ENCODE measurements at regions not wholly inside any gene's neighbourhood (a gene's known extent, or its start where the extent isn't known, plus 50 kb on each side); places are given as distances from the start of the nearest gene placed in this dataset.
"Not testable (repeated sequence)": the region's sequence is repeated elsewhere in the genome, so short reads cannot be mapped to it uniquely, and the experiment has no call there.

DNA sequence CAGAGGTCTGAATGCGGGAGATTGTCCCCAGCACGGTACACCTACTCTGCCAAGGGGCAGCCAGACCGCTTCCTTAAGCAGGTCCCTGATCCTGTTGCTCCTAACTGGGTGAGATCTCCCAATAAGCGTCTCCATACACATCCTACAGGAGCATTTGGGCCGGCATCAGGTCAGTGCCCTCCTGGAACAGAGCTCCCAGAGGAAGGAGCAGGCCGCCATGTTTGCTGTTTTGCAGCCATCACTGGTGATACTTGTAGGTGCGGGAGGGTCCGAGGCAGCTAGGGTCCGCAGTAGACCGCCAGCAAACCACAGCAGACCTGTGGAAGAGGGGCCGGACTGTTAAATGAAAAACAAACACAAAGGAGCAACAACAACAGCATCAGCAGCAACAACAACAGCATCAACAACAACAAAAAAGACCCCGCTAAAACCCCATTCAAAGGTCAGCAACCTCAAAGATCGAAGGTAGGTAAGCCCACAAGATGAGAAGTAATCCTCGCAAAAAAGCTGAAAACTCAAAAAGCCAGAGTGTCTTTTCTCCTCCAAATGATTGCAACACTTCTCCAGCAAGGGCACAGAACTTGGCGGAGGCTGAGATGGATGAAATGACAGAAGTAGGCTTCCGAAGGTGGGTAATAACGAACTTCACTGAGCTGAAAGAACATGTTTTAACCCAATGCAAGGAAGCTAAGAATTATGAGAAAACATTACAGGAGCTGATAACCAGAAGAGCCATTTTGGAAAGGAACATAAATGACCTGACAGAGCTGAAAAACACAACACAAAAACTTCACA is 79.0 kb upstream of the CDH7 start:
- H3K4me1 ChIP-seq (ENCODE audit: control insufficient read depth, low read depth, low read length): no peaks in the 10 kb centered on the region
- H3K4me3 ChIP-seq (ENCODE audit: low read length): no peak overlapping the region
- H3K9me3 ChIP-seq (ENCODE audit: control insufficient read depth, low read depth, low read length): no peaks in the 10 kb centered on the region
- no peak overlapping the region for H3K27ac ChIP-seq (ENCODE audit: low read length)
- no peak overlapping the region for H3K9ac ChIP-seq (ENCODE audit: low read length)
- H3K36me3 ChIP-seq (ENCODE audit: control insufficient read depth, low read depth, low read length): no peaks in the 10 kb centered on the region
- no peaks in the 10 kb centered on the region for H3K27me3 ChIP-seq (ENCODE audit: control insufficient read depth, insufficient read depth, low read length)

DNA sequence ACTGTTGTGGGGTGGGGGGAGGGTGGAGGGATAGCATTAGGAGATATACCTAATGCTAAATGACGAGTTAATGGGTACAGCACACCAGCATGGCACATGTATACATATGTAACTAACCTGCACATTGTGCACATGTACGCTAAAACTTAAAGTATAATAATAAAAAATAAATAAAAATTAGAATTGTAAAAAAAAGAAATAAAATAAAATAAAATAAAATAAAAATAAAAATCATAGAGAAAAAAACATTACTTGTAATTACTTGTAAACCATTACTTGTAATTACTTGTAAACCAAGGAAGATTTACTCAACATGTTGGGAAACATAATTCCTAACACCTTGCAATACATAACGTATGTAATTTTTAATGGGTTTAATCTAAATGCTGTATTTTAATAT is 80.7 kb upstream of the CDH7 start:
- not testable (repeated sequence) for H3K27ac ChIP-seq (ENCODE audit: low read length); H3K9me3 ChIP-seq (ENCODE audit: control insufficient read depth, low read depth, low read length); H3K9ac ChIP-seq (ENCODE audit: low read length); H3K4me1 ChIP-seq (ENCODE audit: control insufficient read depth, low read depth, low read length); H3K4me3 ChIP-seq (ENCODE audit: low read length); H3K27me3 ChIP-seq (ENCODE audit: control insufficient read depth, insufficient read depth, low read length); H3K36me3 ChIP-seq (ENCODE audit: control insufficient read depth, low read depth, low read length)

DNA sequence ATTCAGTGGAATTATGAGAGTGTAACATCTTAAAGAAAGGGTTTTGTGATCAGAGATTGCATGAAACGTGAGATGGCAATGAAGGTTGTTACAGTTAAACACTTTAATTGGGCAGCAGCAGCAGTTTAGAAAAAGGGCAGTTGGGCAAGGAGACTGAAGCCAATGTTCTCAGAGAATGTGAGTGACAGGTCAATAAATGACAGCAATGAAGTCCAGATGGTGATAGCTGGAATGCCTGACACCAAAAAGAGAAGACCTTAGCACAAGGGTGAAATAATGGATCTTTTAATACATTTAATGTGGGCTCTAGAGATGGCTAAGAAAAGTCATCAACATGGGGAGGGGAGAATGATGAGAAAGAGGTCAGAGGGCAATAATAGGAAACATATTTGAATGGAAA is 89.4 kb upstream of the CDH7 start:
- Histone ChIP-seq H3K27ac (ENCODE audit: low read length) (no peak overlapping the region), H3K9me3 (ENCODE audit: control insufficient read depth, low read depth, low read length) (no peaks in the 10 kb centered on the region), H3K36me3 (ENCODE audit: control insufficient read depth, low read depth, low read length) (no peaks in the 10 kb centered on the region), H3K9ac (ENCODE audit: low read length) (no peak overlapping the region), H3K4me3 (ENCODE audit: low read length) (no peak overlapping the region), H3K4me1 (ENCODE audit: control insufficient read depth, low read depth, low read length) (peaks cover 5% of the 10 kb centered on the region), H3K27me3 (ENCODE audit: control insufficient read depth, insufficient read depth, low read length) (no peaks in the 10 kb centered on the region)

DNA sequence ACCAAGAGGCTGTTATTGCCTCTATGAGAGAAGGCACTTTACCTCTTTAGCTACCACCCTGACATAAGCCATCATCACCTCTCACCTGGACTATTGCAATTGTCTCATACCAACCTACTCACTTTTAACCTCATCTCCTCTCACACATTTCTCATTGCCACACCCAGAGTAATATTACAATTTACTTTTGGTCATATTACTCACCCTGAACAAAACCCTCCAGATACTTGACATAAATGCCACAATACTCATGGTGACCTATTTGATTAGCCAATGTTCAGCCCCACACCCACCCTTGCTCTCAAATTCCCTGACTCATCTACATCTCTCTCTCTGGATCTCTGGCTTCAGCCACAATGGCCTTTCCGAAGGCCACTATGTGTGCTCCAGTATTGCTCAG is 90.9 kb upstream of the CDH7 start:
- no peaks in the 10 kb centered on the region for H3K36me3 ChIP-seq (ENCODE audit: control insufficient read depth, low read depth, low read length)
- no peaks in the 10 kb centered on the region for H3K27me3 ChIP-seq (ENCODE audit: control insufficient read depth, insufficient read depth, low read length)
- H3K9ac ChIP-seq (ENCODE audit: low read length): no peak overlapping the region
- no peak overlapping the region for H3K27ac ChIP-seq (ENCODE audit: low read length)
- no peak overlapping the region for H3K4me3 ChIP-seq (ENCODE audit: low read length)
- H3K4me1 ChIP-seq (ENCODE audit: control insufficient read depth, low read depth, low read length): peaks cover 5% of the 10 kb centered on the region
- no peaks in the 10 kb centered on the region for H3K9me3 ChIP-seq (ENCODE audit: control insufficient read depth, low read depth, low read length)

DNA sequence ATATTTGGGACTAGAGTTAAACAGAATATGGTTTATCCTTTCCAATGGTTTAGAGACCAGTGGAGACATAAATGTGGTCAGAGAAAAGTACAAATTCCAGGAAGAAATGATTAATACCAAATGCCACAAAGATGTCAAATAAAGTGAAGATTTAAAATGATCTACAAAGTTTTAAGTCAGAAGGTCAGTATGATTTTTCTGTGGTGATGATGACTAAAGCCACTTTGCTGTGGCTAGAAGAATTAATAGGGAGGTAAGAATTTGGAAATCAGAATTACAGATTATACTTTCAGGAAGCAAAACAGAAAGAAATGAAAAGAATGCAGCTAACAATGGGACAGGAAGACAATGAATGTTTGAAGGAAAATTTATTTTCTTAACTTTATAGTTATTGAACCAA is 91.5 kb upstream of the CDH7 start:
- H3K9ac ChIP-seq (ENCODE audit: low read length): no peak overlapping the region
- H3K36me3 ChIP-seq (ENCODE audit: control insufficient read depth, low read depth, low read length): no peaks in the 10 kb centered on the region
- peaks cover 5% of the 10 kb centered on the region for H3K4me1 ChIP-seq (ENCODE audit: control insufficient read depth, low read depth, low read length)
- H3K27me3 ChIP-seq (ENCODE audit: control insufficient read depth, insufficient read depth, low read length): no peaks in the 10 kb centered on the region
- H3K27ac ChIP-seq (ENCODE audit: low read length): no peak overlapping the region
- no peaks in the 10 kb centered on the region for H3K9me3 ChIP-seq (ENCODE audit: control insufficient read depth, low read depth, low read length)
- no peak overlapping the region for H3K4me3 ChIP-seq (ENCODE audit: low read length)

DNA sequence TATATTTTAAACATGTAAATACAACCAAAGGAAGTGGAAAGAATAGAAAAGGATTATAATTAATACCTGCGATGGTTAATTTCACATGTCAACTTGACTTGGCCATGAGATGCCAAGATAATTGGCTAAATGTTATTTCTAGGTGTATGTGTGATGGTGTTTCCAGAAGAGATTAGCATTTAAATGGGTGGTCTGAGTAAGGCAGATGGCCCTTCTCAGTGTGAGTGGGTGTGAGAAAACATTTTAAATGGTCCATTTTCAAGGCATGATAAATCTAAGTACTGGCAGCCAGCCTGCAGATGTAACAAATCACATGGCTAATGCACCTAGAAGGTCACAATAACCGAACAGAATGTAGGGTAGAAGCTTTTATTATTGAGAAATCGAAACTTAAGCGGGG is 99.6 kb upstream of the CDH7 start:
- Histone ChIP-seq H3K4me1 (ENCODE audit: control insufficient read depth, low read depth, low read length) (no peaks in the 10 kb centered on the region), H3K9me3 (ENCODE audit: control insufficient read depth, low read depth, low read length) (peaks cover 11% of the 10 kb centered on the region), H3K27me3 (ENCODE audit: control insufficient read depth, insufficient read depth, low read length) (no peaks in the 10 kb centered on the region), H3K4me3 (ENCODE audit: low read length) (no peak overlapping the region), H3K9ac (ENCODE audit: low read length) (no peak overlapping the region), H3K36me3 (ENCODE audit: control insufficient read depth, low read depth, low read length) (no peaks in the 10 kb centered on the region), H3K27ac (ENCODE audit: low read length) (no peak overlapping the region)

DNA sequence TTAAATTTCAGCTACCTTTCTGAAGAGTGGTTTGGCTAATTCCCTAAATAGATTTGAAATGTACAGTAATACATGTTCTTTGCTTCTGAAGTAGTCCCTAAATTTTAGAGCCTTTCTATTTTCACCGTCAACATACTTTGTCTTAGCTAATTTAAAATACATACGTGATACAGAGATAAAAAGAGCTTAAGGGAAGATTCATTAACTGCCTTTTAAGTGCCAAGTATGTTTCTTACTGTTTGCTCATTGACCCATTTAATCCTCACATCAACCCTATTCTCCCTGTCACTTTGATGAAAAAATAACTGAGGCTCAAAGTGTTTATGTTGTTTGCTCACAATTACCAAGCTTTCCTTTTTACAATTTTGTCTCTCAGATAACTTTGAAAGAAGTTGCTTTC is 118.6 kb upstream of the CDH7 start:
- no peaks in the 10 kb centered on the region for H3K9me3 ChIP-seq (ENCODE audit: control insufficient read depth, low read depth, low read length)
- H3K27me3 ChIP-seq (ENCODE audit: control insufficient read depth, insufficient read depth, low read length): no peaks in the 10 kb centered on the region
- H3K27ac ChIP-seq (ENCODE audit: low read length): no peak overlapping the region
- no peaks in the 10 kb centered on the region for H3K36me3 ChIP-seq (ENCODE audit: control insufficient read depth, low read depth, low read length)
- H3K4me3 ChIP-seq (ENCODE audit: low read length): no peak overlapping the region
- H3K9ac ChIP-seq (ENCODE audit: low read length): no peak overlapping the region
- no peaks in the 10 kb centered on the region for H3K4me1 ChIP-seq (ENCODE audit: control insufficient read depth, low read depth, low read length)

DNA sequence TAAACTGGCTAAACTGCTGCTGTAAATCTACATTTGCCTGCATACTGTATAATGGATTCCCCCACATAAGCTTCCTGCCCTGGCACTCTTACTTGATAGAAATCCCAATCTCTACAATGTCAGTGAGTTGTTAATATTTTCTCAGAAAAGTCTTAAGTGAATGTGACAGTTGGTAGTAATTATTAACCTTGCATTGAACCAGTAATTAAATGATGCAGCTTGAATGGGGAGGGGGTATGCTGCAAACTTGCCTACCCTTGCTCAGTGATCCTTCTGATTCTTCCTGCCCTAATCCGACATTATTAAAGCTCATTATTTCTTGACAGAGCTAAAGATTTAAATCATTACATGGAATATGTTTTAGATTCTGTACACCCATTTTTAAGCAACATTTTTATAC is 119.0 kb upstream of the CDH7 start:
- Histone ChIP-seq H3K27me3 (ENCODE audit: control insufficient read depth, insufficient read depth, low read length) (no peaks in the 10 kb centered on the region), H3K4me3 (ENCODE audit: low read length) (no peak overlapping the region), H3K36me3 (ENCODE audit: control insufficient read depth, low read depth, low read length) (no peaks in the 10 kb centered on the region), H3K9ac (ENCODE audit: low read length) (no peak overlapping the region), H3K4me1 (ENCODE audit: control insufficient read depth, low read depth, low read length) (no peaks in the 10 kb centered on the region), H3K27ac (ENCODE audit: low read length) (no peak overlapping the region), H3K9me3 (ENCODE audit: control insufficient read depth, low read depth, low read length) (no peaks in the 10 kb centered on the region)

DNA sequence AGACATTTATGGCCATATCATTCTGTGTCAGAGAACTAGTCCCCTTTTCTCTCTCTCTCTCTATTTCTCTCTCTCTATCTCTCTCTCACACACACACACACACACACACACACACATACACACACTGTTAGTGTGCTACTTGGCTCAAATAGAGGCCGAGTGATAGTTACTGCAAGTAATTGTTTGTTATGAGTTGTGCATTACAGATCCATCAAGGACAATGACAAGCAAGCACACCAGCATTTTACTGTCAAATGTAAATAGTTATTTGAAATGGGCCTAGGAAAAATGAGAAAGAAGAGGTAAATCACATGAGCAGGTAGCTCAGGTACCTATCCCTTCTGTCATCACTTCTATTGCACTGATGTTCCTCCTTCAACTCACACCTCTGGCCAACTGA is 122.4 kb upstream of the CDH7 start:
- Histone ChIP-seq H3K27ac (ENCODE audit: low read length) (no peak overlapping the region), H3K27me3 (ENCODE audit: control insufficient read depth, insufficient read depth, low read length) (no peaks in the 10 kb centered on the region), H3K9me3 (ENCODE audit: control insufficient read depth, low read depth, low read length) (no peaks in the 10 kb centered on the region), H3K4me1 (ENCODE audit: control insufficient read depth, low read depth, low read length) (no peaks in the 10 kb centered on the region), H3K4me3 (ENCODE audit: low read length) (no peak overlapping the region), H3K9ac (ENCODE audit: low read length) (no peak overlapping the region), H3K36me3 (ENCODE audit: control insufficient read depth, low read depth, low read length) (no peaks in the 10 kb centered on the region)

DNA sequence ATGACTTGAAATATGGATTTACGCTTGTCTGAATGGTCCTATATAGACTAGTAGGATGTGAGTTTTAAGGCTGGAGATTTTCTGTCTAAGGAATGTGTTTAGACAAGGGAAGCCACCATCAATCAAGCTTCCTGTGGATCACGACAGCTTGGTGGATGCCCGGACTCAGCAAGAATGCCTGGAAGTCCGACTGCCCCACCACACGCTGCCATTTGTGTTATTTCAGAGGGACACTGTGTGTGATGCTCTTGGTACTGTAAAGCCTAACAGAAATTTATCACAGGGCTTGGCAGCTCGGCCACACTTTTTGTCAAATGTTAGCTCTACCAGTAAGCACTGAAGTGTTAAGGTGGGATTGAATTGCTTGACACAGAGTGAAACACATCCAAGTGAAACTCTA is 127.1 kb upstream of the CDH7 start:
- Histone ChIP-seq H3K4me3 (ENCODE audit: low read length) (no peak overlapping the region), H3K27me3 (ENCODE audit: control insufficient read depth, insufficient read depth, low read length) (no peaks in the 10 kb centered on the region), H3K9ac (ENCODE audit: low read length) (no peak overlapping the region), H3K4me1 (ENCODE audit: control insufficient read depth, low read depth, low read length) (no peaks in the 10 kb centered on the region), H3K27ac (ENCODE audit: low read length) (no peak overlapping the region), H3K9me3 (ENCODE audit: control insufficient read depth, low read depth, low read length) (no peaks in the 10 kb centered on the region), H3K36me3 (ENCODE audit: control insufficient read depth, low read depth, low read length) (no peaks in the 10 kb centered on the region)

DNA sequence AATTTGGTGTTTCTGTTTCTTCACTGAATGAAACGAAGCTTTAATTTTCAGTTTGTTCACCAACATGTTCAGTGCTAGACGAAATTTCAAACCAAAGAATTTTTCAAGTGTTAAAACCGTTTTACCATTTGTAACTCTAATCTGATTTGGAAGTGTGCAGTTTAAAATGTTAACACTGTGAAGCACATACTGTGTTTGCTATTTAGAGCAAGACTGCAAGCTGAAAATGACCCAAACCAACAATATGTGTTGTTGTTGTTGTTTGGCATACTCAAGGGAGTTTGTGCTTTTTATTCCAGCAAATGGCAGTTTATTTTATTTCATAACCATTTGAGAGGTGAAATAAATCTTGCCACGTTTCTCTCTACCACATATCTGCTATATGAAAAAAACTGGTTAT is 128.4 kb upstream of the CDH7 start:
- no peaks in the 10 kb centered on the region for H3K27me3 ChIP-seq (ENCODE audit: control insufficient read depth, insufficient read depth, low read length)
- no peak overlapping the region for H3K9ac ChIP-seq (ENCODE audit: low read length)
- no peaks in the 10 kb centered on the region for H3K36me3 ChIP-seq (ENCODE audit: control insufficient read depth, low read depth, low read length)
- H3K4me3 ChIP-seq (ENCODE audit: low read length): no peak overlapping the region
- H3K27ac ChIP-seq (ENCODE audit: low read length): no peak overlapping the region
- H3K4me1 ChIP-seq (ENCODE audit: control insufficient read depth, low read depth, low read length): no peaks in the 10 kb centered on the region
- no peaks in the 10 kb centered on the region for H3K9me3 ChIP-seq (ENCODE audit: control insufficient read depth, low read depth, low read length)

DNA sequence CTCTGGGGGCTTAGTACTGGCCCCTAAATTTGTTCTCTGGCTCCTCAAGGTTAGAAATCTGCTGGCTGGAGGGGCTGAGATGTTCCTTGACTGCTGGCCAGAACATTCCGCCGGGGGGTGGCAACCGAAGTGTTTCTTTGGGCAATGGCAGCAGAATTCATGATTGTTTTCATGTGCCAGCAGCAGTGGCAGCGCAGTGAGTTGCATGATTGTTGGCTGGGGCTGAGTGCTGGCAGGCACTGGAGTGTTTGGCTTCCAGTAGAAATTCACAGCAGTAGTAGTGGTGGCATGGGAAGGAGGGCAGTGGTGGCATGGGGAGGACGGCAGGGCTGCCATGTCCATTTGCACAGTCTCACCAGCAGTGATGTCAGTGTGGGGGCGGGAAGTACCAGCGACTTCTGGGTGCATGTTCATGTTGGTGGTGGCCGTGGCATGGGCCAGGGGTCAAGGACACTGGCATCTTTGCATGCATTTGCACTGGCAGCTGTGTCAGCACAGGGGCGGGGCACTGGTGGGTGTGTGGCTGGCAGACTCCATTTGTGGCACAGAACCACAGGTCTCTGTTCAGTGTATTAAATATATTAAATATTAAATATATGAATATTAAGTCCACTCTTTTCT is 130.6 kb upstream of the CDH7 start:
- H3K9me3 ChIP-seq (ENCODE audit: control insufficient read depth, low read depth, low read length): no peaks in the 10 kb centered on the region
- H3K36me3 ChIP-seq (ENCODE audit: control insufficient read depth, low read depth, low read length): no peaks in the 10 kb centered on the region
- H3K4me3 ChIP-seq (ENCODE audit: low read length): no peak overlapping the region
- H3K4me1 ChIP-seq (ENCODE audit: control insufficient read depth, low read depth, low read length): no peaks in the 10 kb centered on the region
- no peaks in the 10 kb centered on the region for H3K27me3 ChIP-seq (ENCODE audit: control insufficient read depth, insufficient read depth, low read length)
- H3K27ac ChIP-seq (ENCODE audit: low read length): no peak overlapping the region
- H3K9ac ChIP-seq (ENCODE audit: low read length): no peak overlapping the region
